Activated naive CD4-positive, alpha-beta T cell treated with Interleukin-2 at 50 U/mL for 16 hours (primary cell): ENCODE measurements at regions not wholly inside any gene's neighbourhood (a gene's known extent, or its start where the extent isn't known, plus 50 kb on each side); places are given as distances from the start of the nearest gene placed in this dataset.

Experiments
- DNase-seq: peaks from one replicate; pipeline ENCODE4 v3.0.0-alpha.2; 2020

GRCh38 chr15:93614386-93615104 lies 525.5 kb upstream of the RGMA start:
- DNase-seq: no peak

GRCh38 chr15:93613386-93613785 lies 524.4 kb upstream of the RGMA start:
- DNase-seq: no peak

- no peak for DNase-seq
Observed at GRCh38 chr15:93612953-93613352, 523.9 kb upstream of the RGMA start.

GRCh38 chr15:93610944-93611343 lies 521.9 kb upstream of the RGMA start:
- DNase-seq: no peak

GRCh38 chr15:93608643-93609148 lies 519.7 kb upstream of the RGMA start:
- DNase-seq: no peak

- DNase-seq: no peak
Observed at GRCh38 chr15:93603550-93603949, 514.5 kb upstream of the RGMA start.

GRCh38 chr15:93587059-93587521 lies 498.1 kb upstream of the RGMA start:
- no peak for DNase-seq

GRCh38 chr15:93585012-93585411 lies 496.0 kb upstream of the RGMA start:
- DNase-seq: no peak

- no peak for DNase-seq
Observed at GRCh38 chr15:93583968-93584367, 495.0 kb upstream of the RGMA start.

- DNase-seq: no peak
Observed at GRCh38 chr15:93583552-93583951, 494.5 kb upstream of the RGMA start.

- no peak for DNase-seq
Observed at GRCh38 chr15:93570527-93570926, 481.5 kb upstream of the RGMA start.

- DNase-seq: no peak
Observed at GRCh38 chr15:93566762-93567161, 477.8 kb upstream of the RGMA start.

GRCh38 chr15:93565201-93565600 lies 476.2 kb upstream of the RGMA start:
- no peak for DNase-seq

- no peak for DNase-seq
Observed at GRCh38 chr15:93563218-93563617, 474.2 kb upstream of the RGMA start.

- no peak for DNase-seq
Observed at GRCh38 chr15:93562395-93563123, 473.5 kb upstream of the RGMA start.

GRCh38 chr15:93557696-93558095 lies 468.7 kb upstream of the RGMA start:
- DNase-seq: no peak

GRCh38 chr15:93553167-93553935 lies 464.3 kb upstream of the RGMA start:
- no peak for DNase-seq

- DNase-seq: no peak
Observed at GRCh38 chr15:93543093-93543492, 454.1 kb upstream of the RGMA start.

- no peak for DNase-seq
Observed at GRCh38 chr15:93527374-93528050, 438.5 kb upstream of the RGMA start.

GRCh38 chr15:93524432-93524831 lies 435.4 kb upstream of the RGMA start:
- DNase-seq: no peak

GRCh38 chr15:93523481-93523880 lies 434.5 kb upstream of the RGMA start:
- no peak for DNase-seq

- no peak for DNase-seq
Observed at GRCh38 chr15:93520206-93520605, 431.2 kb upstream of the RGMA start.

GRCh38 chr15:93519599-93519998 lies 430.6 kb upstream of the RGMA start:
- DNase-seq: no peak
